ENCODE measurements at regions not wholly inside any gene's neighbourhood (a gene's known extent, or its start where the extent isn't known, plus 50 kb on each side); places are given as distances from the start of the nearest gene placed in this dataset.
A peak's percentile ranks its signal among the peaks of the same experiment; 100 is the strongest.

DNA sequence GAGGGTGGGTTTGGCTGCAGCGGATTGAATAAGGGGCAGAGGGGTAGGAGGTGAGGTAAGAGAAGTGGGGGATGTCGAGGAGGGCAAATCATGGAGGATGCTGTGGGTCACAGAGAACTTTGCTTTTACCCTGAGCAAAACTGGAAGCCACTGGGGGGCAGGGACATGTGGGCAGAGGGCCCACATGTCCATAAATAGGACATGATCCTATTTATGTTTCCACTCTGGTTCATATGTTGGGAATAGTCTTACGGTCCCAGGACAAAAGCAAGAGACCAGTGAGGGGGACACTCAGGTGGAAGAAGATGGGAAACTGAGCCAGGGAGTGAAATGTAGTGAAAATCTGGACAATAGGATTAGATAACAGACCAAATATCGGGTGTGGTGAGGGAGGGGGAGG, 85.5 kb upstream of the MRPS22 start:
- Histone ChIP-seq H3K27me3 (ENCODE audit: control insufficient read depth in 2 of 2, insufficient read depth in 1 of 2, low read length in 1 of 2) (no peaks in the 10 kb centered on the region), H3K9me3 (ENCODE audit: control insufficient read depth in 2 of 2, insufficient read depth in 1 of 2, low read length in 1 of 2) (no peaks in the 10 kb centered on the region), H3K4me1 (ENCODE audit: control insufficient read depth in 2 of 2, insufficient read depth in 2 of 2, low read length in 2 of 2) (no peaks in the 10 kb centered on the region), H3K27ac (ENCODE audit: low read depth in 1 of 2, low read length in 1 of 2) (no peak overlapping the region), H3K4me3 (ENCODE audit: low read length in 2 of 2) (no peak overlapping the region), H3K36me3 (ENCODE audit: control insufficient read depth in 2 of 2, insufficient read depth in 2 of 2, low read length in 1 of 2) (no peaks in the 10 kb centered on the region)
- WGBS = 74% methylated on average over 4 of the region's 4 CpGs
- no peak for DNase-seq (ENCODE audit: low read depth in 6 of 9, low spot score in 9 of 9)

DNA sequence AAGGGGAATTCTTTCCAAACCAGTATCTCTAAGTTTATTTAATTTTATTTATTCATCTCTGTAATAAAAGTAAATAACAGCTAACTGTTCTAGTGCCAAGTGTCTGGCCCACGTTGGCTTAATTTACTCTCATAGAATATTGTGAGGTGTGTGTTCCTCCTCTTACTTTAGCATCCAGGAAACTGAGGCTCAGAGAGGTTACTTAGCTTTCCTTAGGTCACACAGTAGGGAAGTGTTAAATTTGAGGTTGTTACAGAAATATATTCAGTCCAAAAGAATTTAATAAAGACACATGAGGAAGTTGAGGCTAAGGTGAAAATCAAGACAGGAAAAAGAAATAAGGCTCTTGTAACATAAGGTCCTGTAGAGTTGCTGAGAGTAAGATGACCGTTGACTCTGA, 84.4 kb upstream of the MRPS22 start:
- Histone ChIP-seq H3K9me3 (ENCODE audit: control insufficient read depth in 2 of 2, insufficient read depth in 1 of 2, low read length in 1 of 2) (no peaks in the 10 kb centered on the region), H3K27me3 (ENCODE audit: control insufficient read depth in 2 of 2, insufficient read depth in 1 of 2, low read length in 1 of 2) (no peaks in the 10 kb centered on the region), H3K4me1 (ENCODE audit: control insufficient read depth in 2 of 2, insufficient read depth in 2 of 2, low read length in 2 of 2) (no peaks in the 10 kb centered on the region), H3K27ac (ENCODE audit: low read depth in 1 of 2, low read length in 1 of 2) (no peak overlapping the region), H3K36me3 (ENCODE audit: control insufficient read depth in 2 of 2, insufficient read depth in 2 of 2, low read length in 1 of 2) (no peaks in the 10 kb centered on the region), H3K4me3 (ENCODE audit: low read length in 2 of 2) (no peak overlapping the region)
- DNase-seq (ENCODE audit: low read depth in 6 of 9, low spot score in 9 of 9) = no peak
- 87% methylated on average over 2 of the region's 2 CpGs for WGBS

- H3K4me1 ChIP-seq (ENCODE audit: control insufficient read depth in 2 of 2, insufficient read depth in 2 of 2, low read length in 2 of 2) = no peaks in the 10 kb centered on the region
- no peaks in the 10 kb centered on the region for H3K36me3 ChIP-seq (ENCODE audit: control insufficient read depth in 2 of 2, insufficient read depth in 2 of 2, low read length in 1 of 2)
- no peak overlapping the region for H3K4me3 ChIP-seq (ENCODE audit: low read length in 2 of 2)
- no peaks in the 10 kb centered on the region for H3K27me3 ChIP-seq (ENCODE audit: control insufficient read depth in 2 of 2, insufficient read depth in 1 of 2, low read length in 1 of 2)
- no peak overlapping the region for H3K27ac ChIP-seq (ENCODE audit: low read depth in 1 of 2, low read length in 1 of 2)
- no peak for DNase-seq (ENCODE audit: low read depth in 6 of 9, low spot score in 9 of 9)
- 80% methylated on average over 3 of the region's 3 CpGs for WGBS
- no peaks in the 10 kb centered on the region for H3K9me3 ChIP-seq (ENCODE audit: control insufficient read depth in 2 of 2, insufficient read depth in 1 of 2, low read length in 1 of 2)
Observed at GRCh38 chr3:139260041-139260486, 83.8 kb upstream of the MRPS22 start.

- no peak overlapping the region for H3K27ac ChIP-seq (ENCODE audit: low read depth in 1 of 2, low read length in 1 of 2)
- no peak for DNase-seq (ENCODE audit: low read depth in 6 of 9, low spot score in 9 of 9)
- no peak overlapping the region for H3K4me3 ChIP-seq (ENCODE audit: low read length in 2 of 2)
- no peaks in the 10 kb centered on the region for H3K9me3 ChIP-seq (ENCODE audit: control insufficient read depth in 2 of 2, insufficient read depth in 1 of 2, low read length in 1 of 2)
- no peaks in the 10 kb centered on the region for H3K4me1 ChIP-seq (ENCODE audit: control insufficient read depth in 2 of 2, insufficient read depth in 2 of 2, low read length in 2 of 2)
- no peaks in the 10 kb centered on the region for H3K36me3 ChIP-seq (ENCODE audit: control insufficient read depth in 2 of 2, insufficient read depth in 2 of 2, low read length in 1 of 2)
- no peaks in the 10 kb centered on the region for H3K27me3 ChIP-seq (ENCODE audit: control insufficient read depth in 2 of 2, insufficient read depth in 1 of 2, low read length in 1 of 2)
- 87% methylated on average over 8 of the region's 8 CpGs for WGBS
Observed at GRCh38 chr3:139260793-139261736, 82.8 kb upstream of the MRPS22 start.

GRCh38 chr3:139261754-139262586, 81.8 kb upstream of the MRPS22 start:
- WGBS = 93% methylated on average over 7 of the region's 7 CpGs
- DNase-seq (ENCODE audit: low read depth in 6 of 9, low spot score in 9 of 9) = no peak
- Histone ChIP-seq H3K4me3 (ENCODE audit: low read length in 2 of 2) (no peak overlapping the region), H3K4me1 (ENCODE audit: control insufficient read depth in 2 of 2, insufficient read depth in 2 of 2, low read length in 2 of 2) (no peaks in the 10 kb centered on the region), H3K9me3 (ENCODE audit: control insufficient read depth in 2 of 2, insufficient read depth in 1 of 2, low read length in 1 of 2) (no peaks in the 10 kb centered on the region), H3K36me3 (ENCODE audit: control insufficient read depth in 2 of 2, insufficient read depth in 2 of 2, low read length in 1 of 2) (no peaks in the 10 kb centered on the region), H3K27ac (ENCODE audit: low read depth in 1 of 2, low read length in 1 of 2) (no peak overlapping the region), H3K27me3 (ENCODE audit: control insufficient read depth in 2 of 2, insufficient read depth in 1 of 2, low read length in 1 of 2) (no peaks in the 10 kb centered on the region)

GRCh38 chr3:139263798-139264197, 80.0 kb upstream of the MRPS22 start:
- no peak for DNase-seq (ENCODE audit: low read depth in 6 of 9, low spot score in 9 of 9)
- 90% methylated on average over 4 of the region's 4 CpGs for WGBS
- Histone ChIP-seq H3K4me3 (ENCODE audit: low read length in 2 of 2) (no peak overlapping the region), H3K9me3 (ENCODE audit: control insufficient read depth in 2 of 2, insufficient read depth in 1 of 2, low read length in 1 of 2) (no peaks in the 10 kb centered on the region), H3K27ac (ENCODE audit: low read depth in 1 of 2, low read length in 1 of 2) (peak overlapping the region in 1 of 2 donors; percentile 10), H3K36me3 (ENCODE audit: control insufficient read depth in 2 of 2, insufficient read depth in 2 of 2, low read length in 1 of 2) (no peaks in the 10 kb centered on the region), H3K27me3 (ENCODE audit: control insufficient read depth in 2 of 2, insufficient read depth in 1 of 2, low read length in 1 of 2) (no peaks in the 10 kb centered on the region), H3K4me1 (ENCODE audit: control insufficient read depth in 2 of 2, insufficient read depth in 2 of 2, low read length in 2 of 2) (no peaks in the 10 kb centered on the region)

GRCh38 chr3:139264375-139264774, 79.4 kb upstream of the MRPS22 start:
- Histone ChIP-seq H3K4me3 (ENCODE audit: low read length in 2 of 2) (no peak overlapping the region), H3K36me3 (ENCODE audit: control insufficient read depth in 2 of 2, insufficient read depth in 2 of 2, low read length in 1 of 2) (no peaks in the 10 kb centered on the region), H3K27me3 (ENCODE audit: control insufficient read depth in 2 of 2, insufficient read depth in 1 of 2, low read length in 1 of 2) (no peaks in the 10 kb centered on the region), H3K27ac (ENCODE audit: low read depth in 1 of 2, low read length in 1 of 2) (no peak overlapping the region), H3K9me3 (ENCODE audit: control insufficient read depth in 2 of 2, insufficient read depth in 1 of 2, low read length in 1 of 2) (no peaks in the 10 kb centered on the region), H3K4me1 (ENCODE audit: control insufficient read depth in 2 of 2, insufficient read depth in 2 of 2, low read length in 2 of 2) (no peaks in the 10 kb centered on the region)
- no peak for DNase-seq (ENCODE audit: low read depth in 6 of 9, low spot score in 9 of 9)
- 90% methylated on average over 3 of the region's 3 CpGs for WGBS

DNA sequence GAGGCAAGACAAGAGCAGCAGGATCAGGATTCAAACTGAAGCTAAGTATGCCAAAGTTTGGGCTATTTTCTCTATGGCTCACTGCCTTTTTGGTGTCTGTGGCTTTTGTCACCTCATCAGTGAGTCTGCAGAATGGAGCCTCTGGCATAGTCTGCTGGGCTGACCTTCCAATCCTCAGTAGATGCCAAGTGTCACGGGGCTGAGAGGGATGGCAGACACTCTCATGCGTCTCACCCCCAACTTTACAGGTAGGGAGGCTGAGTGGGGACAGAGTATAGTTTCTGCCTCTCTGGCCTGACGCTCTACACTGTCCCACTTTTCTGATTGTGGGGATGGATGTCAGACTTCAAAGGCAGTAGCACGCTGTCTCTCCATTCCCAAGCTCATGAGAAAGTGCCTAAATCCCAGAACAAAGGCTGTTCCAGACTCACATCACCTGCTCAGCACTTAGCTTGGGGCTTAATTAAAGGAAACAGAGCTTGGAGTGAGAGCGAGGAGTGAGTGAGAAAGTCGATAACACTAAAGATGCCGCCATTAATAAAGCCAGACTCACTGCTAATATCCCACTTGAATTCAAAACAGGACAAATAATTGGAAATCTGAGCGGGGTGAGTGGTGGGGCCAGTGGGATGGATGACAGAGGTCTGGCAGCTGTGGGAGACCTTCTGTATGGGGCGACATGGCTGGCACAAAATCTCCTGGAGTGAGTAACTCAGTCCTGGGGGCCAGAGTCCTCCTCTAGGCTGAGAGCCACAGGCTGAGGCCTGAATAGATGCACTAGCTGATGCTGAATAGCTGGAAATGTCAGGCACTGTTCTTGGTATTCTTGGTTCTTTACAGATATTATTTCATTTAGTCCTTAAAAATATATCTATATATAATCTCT, 78.4 kb upstream of the MRPS22 start:
- no peaks in the 10 kb centered on the region for H3K36me3 ChIP-seq (ENCODE audit: control insufficient read depth in 2 of 2, insufficient read depth in 2 of 2, low read length in 1 of 2)
- H3K27ac ChIP-seq (ENCODE audit: low read depth in 1 of 2, low read length in 1 of 2) = no peak overlapping the region
- no peaks in the 10 kb centered on the region for H3K9me3 ChIP-seq (ENCODE audit: control insufficient read depth in 2 of 2, insufficient read depth in 1 of 2, low read length in 1 of 2)
- no peaks in the 10 kb centered on the region for H3K4me1 ChIP-seq (ENCODE audit: control insufficient read depth in 2 of 2, insufficient read depth in 2 of 2, low read length in 2 of 2)
- no peaks in the 10 kb centered on the region for H3K27me3 ChIP-seq (ENCODE audit: control insufficient read depth in 2 of 2, insufficient read depth in 1 of 2, low read length in 1 of 2)
- WGBS = 92% methylated on average over 9 of the region's 9 CpGs
- DNase-seq (ENCODE audit: low read depth in 6 of 9, low spot score in 9 of 9) = no peak
- H3K4me3 ChIP-seq (ENCODE audit: low read length in 2 of 2) = no peak overlapping the region
